Neural cell (in vitro differentiated cells): ENCODE measurements at regions not wholly inside any gene's neighbourhood (a gene's known extent, or its start where the extent isn't known, plus 50 kb on each side); places are given as distances from the start of the nearest gene placed in this dataset.

ENCODE experiments used
- H2AFZ ChIP-seq: fragments of 200-600, 300-800 bp; sonication (generic), shearing (Covaris generic); 2 replicates; pipeline ENCODE4 v1.6.0; 2014; ENCODE audit warnings: low read depth, mild to moderate bottlenecking, antibody characterized with exemption, low read length, moderate library complexity
- H3F3A ChIP-seq: fragments of 200-600 bp; shearing (Covaris generic); 2 replicates; pipeline ENCODE4 v1.6.1; 2016; ENCODE audit warnings: mild to moderate bottlenecking, moderate library complexity, mixed read lengths, antibody characterized with exemption, low read length; ENCODE audit not compliant: insufficient read depth, poor library complexity, severe bottlenecking
- H3K27ac ChIP-seq: fragments of 200-600, 300-800 bp; sonication (generic), shearing (Covaris generic); 2 replicates; pipeline ENCODE4 v1.5.1; 2014; ENCODE audit warnings: mild to moderate bottlenecking, low read length, moderate library complexity
- H3K27me3 ChIP-seq: fragments of 300-800, 200-600 bp; sonication (generic), shearing (Covaris generic); 2 replicates; pipeline ENCODE4 v1.6.0; 2014; ENCODE audit warnings: mild to moderate bottlenecking, low read depth, low read length, moderate library complexity; ENCODE audit not compliant: insufficient read depth
- H3K36me3 ChIP-seq: fragments of 300-800, 200-600 bp; sonication (generic), shearing (Covaris generic); 2 replicates; pipeline ENCODE4 v1.5.1; 2014; ENCODE audit warnings: mild to moderate bottlenecking, antibody characterized with exemption, low read length, moderate library complexity; ENCODE audit not compliant: insufficient read depth
- H3K4me2 ChIP-seq: fragments of 300-800, 200-600 bp; sonication (generic), shearing (Covaris generic); 2 replicates; pipeline ENCODE4 v1.6.0; 2014; ENCODE audit warnings: mild to moderate bottlenecking, low read length
- H3K4me3 ChIP-seq: fragments of 300-800, 200-600 bp; sonication (generic), shearing (Covaris generic); 2 replicates; pipeline ENCODE4 v1.5.1; 2014; ENCODE audit warnings: mild to moderate bottlenecking, low read length, moderate library complexity
- H3K79me2 ChIP-seq: fragments of 200-600 bp; shearing (Covaris generic); replicated peaks from 2 replicates; pipeline ENCODE4 v1.6.0; 2014; ENCODE audit warnings: mild to moderate bottlenecking, low read length, moderate library complexity; ENCODE audit not compliant: insufficient read depth
- H3K9ac ChIP-seq: fragments of 300-800, 200-600 bp; sonication (generic), shearing (Covaris generic); 2 replicates; pipeline ENCODE4 v1.6.1; 2016; ENCODE audit warnings: mild to moderate bottlenecking, low read length, mixed read lengths
- H3K9me2 ChIP-seq: fragments of 200-600 bp; shearing (Covaris generic); 2 replicates; pipeline ENCODE4 v1.6.1; 2016; ENCODE audit warnings: mild to moderate bottlenecking, low read length, mixed read lengths; ENCODE audit not compliant: insufficient read depth
- H3K9me3 ChIP-seq: fragments of 200-600, 300-800 bp; sonication (generic), shearing (Covaris generic); 2 replicates; pipeline ENCODE4 v1.6.1; 2016; ENCODE audit warnings: mild to moderate bottlenecking, mixed run types, low read length, moderate library complexity, mixed read lengths
- H4K20me1 ChIP-seq: fragments of 200-600 bp; shearing (Covaris generic); 2 replicates; pipeline ENCODE4 v1.6.1; 2016; ENCODE audit warnings: mild to moderate bottlenecking, mixed run types; ENCODE audit not compliant: insufficient read depth
- EP300 ChIP-seq: fragments of 450-650 bp; conservative IDR thresholded peaks from 2 replicates; pipeline ENCODE4 v1.6.1; 2014; ENCODE audit warnings: antibody characterized with exemption, mild to moderate bottlenecking, moderate library complexity; ENCODE audit not compliant: poor library complexity, severe bottlenecking
- EZH2 ChIP-seq: fragments of 200-600, 300-800 bp; shearing (Covaris generic), sonication (generic); IDR thresholded peaks from 2 replicates; pipeline ENCODE4 v1.6.1; 2014; ENCODE audit warnings: antibody characterized with exemption, low read length, borderline replicate concordance, mild to moderate bottlenecking; ENCODE audit not compliant: insufficient read depth, poor library complexity, severe bottlenecking
- MXI1 ChIP-seq: fragments of 450-650 bp; conservative IDR thresholded peaks from 2 replicates; pipeline ENCODE4 v1.6.1; 2014; ENCODE audit warnings: antibody characterized with exemption, mild to moderate bottlenecking; ENCODE audit not compliant: poor library complexity, severe bottlenecking
- POLR2AphosphoS5 ChIP-seq: IDR thresholded peaks from 2 replicates; pipeline ENCODE4 v1.6.1; 2012
- RAD21 ChIP-seq: fragments of 450-650 bp; conservative IDR thresholded peaks from 2 replicates; pipeline ENCODE4 v1.6.1; 2014; ENCODE audit warnings: antibody characterized with exemption, mild to moderate bottlenecking, moderate library complexity
- SMC3 ChIP-seq: fragments of 450-650 bp; conservative IDR thresholded peaks from 2 replicates; pipeline ENCODE4 v1.6.1; 2014; ENCODE audit warnings: antibody characterized with exemption, mild to moderate bottlenecking, moderate library complexity; ENCODE audit not compliant: poor library complexity
- TAF1 ChIP-seq: IDR thresholded peaks from 2 replicates; pipeline ENCODE4 v1.6.1; 2012; ENCODE audit warnings: low read depth
- TF ChIP-seq, protein P1 (sequence below): fragments of 450-650 bp; IDR thresholded peaks from 2 replicates; pipeline ENCODE4 v1.5.1; 2014; ENCODE audit warnings: antibody characterized with exemption, mild to moderate bottlenecking, moderate library complexity; ENCODE audit not compliant: poor library complexity, severe bottlenecking
- TF ChIP-seq, protein P2 (sequence below): IDR thresholded peaks from 2 replicates; pipeline ENCODE4 v1.6.1; 2012; ENCODE audit warnings: borderline replicate concordance

- TF ChIP-seq TAF1 (no peak), MXI1 (no peak), POLR2AphosphoS5 (peak; percentile 53), EZH2 (no peak), EP300 (peak; percentile 79)
- TF ChIP-seq, protein P1, sequence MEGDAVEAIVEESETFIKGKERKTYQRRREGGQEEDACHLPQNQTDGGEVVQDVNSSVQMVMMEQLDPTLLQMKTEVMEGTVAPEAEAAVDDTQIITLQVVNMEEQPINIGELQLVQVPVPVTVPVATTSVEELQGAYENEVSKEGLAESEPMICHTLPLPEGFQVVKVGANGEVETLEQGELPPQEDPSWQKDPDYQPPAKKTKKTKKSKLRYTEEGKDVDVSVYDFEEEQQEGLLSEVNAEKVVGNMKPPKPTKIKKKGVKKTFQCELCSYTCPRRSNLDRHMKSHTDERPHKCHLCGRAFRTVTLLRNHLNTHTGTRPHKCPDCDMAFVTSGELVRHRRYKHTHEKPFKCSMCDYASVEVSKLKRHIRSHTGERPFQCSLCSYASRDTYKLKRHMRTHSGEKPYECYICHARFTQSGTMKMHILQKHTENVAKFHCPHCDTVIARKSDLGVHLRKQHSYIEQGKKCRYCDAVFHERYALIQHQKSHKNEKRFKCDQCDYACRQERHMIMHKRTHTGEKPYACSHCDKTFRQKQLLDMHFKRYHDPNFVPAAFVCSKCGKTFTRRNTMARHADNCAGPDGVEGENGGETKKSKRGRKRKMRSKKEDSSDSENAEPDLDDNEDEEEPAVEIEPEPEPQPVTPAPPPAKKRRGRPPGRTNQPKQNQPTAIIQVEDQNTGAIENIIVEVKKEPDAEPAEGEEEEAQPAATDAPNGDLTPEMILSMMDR: no peak
- TF ChIP-seq, protein P2, sequence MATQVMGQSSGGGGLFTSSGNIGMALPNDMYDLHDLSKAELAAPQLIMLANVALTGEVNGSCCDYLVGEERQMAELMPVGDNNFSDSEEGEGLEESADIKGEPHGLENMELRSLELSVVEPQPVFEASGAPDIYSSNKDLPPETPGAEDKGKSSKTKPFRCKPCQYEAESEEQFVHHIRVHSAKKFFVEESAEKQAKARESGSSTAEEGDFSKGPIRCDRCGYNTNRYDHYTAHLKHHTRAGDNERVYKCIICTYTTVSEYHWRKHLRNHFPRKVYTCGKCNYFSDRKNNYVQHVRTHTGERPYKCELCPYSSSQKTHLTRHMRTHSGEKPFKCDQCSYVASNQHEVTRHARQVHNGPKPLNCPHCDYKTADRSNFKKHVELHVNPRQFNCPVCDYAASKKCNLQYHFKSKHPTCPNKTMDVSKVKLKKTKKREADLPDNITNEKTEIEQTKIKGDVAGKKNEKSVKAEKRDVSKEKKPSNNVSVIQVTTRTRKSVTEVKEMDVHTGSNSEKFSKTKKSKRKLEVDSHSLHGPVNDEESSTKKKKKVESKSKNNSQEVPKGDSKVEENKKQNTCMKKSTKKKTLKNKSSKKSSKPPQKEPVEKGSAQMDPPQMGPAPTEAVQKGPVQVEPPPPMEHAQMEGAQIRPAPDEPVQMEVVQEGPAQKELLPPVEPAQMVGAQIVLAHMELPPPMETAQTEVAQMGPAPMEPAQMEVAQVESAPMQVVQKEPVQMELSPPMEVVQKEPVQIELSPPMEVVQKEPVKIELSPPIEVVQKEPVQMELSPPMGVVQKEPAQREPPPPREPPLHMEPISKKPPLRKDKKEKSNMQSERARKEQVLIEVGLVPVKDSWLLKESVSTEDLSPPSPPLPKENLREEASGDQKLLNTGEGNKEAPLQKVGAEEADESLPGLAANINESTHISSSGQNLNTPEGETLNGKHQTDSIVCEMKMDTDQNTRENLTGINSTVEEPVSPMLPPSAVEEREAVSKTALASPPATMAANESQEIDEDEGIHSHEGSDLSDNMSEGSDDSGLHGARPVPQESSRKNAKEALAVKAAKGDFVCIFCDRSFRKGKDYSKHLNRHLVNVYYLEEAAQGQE: no peak
- Histone ChIP-seq H3K79me2 (no peaks in the 10 kb centered on the region), H3K27me3 (no peaks in the 10 kb centered on the region), H3K9me3 (no peaks in the 10 kb centered on the region), H3K4me2 (no peak overlapping the region), H3K36me3 (no peaks in the 10 kb centered on the region), H3K9me2 (no peaks in the 10 kb centered on the region), H3K9ac (no peak overlapping the region), H2AFZ (no peak overlapping the region), H3K4me3 (no peak overlapping the region), H4K20me1 (no peaks in the 10 kb centered on the region), H3K27ac (no peak overlapping the region), H3F3A (no peaks in the 10 kb centered on the region)
Observed at GRCh38 chr18:73421010-73421409, 553.2 kb upstream of the NETO1 start.

DNA sequence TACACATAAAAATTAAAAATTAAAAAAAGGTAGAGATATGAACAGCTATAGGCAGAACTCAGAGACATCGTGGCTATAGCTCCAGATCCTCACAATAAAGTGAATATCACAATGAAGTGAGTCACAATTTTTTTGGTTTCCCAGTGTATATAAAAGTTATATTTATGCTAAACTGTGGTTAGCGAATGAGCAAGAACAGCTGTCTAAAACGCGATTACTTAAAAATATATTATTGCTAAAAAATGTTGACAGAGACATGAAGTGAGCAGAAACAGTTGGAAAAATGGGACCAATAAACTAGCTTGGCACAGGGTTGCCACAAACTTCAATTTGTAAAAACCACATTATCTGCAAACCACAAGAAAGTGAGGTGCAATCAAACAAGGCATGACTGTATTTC, 551.7 kb upstream of the NETO1 start:
- Histone ChIP-seq H3K9me3 (no peaks in the 10 kb centered on the region), H3F3A (no peaks in the 10 kb centered on the region), H4K20me1 (no peaks in the 10 kb centered on the region), H3K36me3 (no peaks in the 10 kb centered on the region), H3K4me2 (no peak overlapping the region), H3K79me2 (no peaks in the 10 kb centered on the region), H3K4me3 (no peak overlapping the region), H3K27ac (no peak overlapping the region), H3K27me3 (no peaks in the 10 kb centered on the region), H3K9ac (no peak overlapping the region), H2AFZ (no peak overlapping the region), H3K9me2 (no peaks in the 10 kb centered on the region)
- no peak for TF ChIP-seq MXI1
- TF ChIP-seq, protein P2: no peak
- no peak for TF ChIP-seq EZH2
- TF ChIP-seq RAD21: no peak
- no peak for TF ChIP-seq POLR2AphosphoS5
- no peak for TF ChIP-seq SMC3
- no peak for TF ChIP-seq TAF1
- no peak for TF ChIP-seq EP300
- TF ChIP-seq, protein P1: no peak
